IMR-90 (cell line): ENCODE measurements at regions not wholly inside any gene's neighbourhood (a gene's known extent, or its start where the extent isn't known, plus 50 kb on each side); places are given as distances from the start of the nearest gene placed in this dataset.

ENCODE experiments used
- ATAC-seq: fragments of 200-7000 bp; cut with Tn5 transposase; 2 replicates; pipeline ENCODE4 v1.9.1; 2020; ENCODE audit warnings: low read depth, mild to moderate bottlenecking, moderate library complexity
- BruUV-seq: library from RNA; stranded (reverse); fragments of 400-500 nt; replicated peaks from 2 replicates; lab custom pipeline; 2021; lab: Mats Ljungman, UMichigan
- CTCF ChIA-PET: fragments of 300-600 bp; formaldehyde crosslinking; extraction: SDS; loops from one replicate; lab custom pipeline; 2021; ENCODE audit warnings: antibody characterized with exemption; lab: Yijun Ruan, JAX
- POLR2A ChIA-PET: fragments of 300-600 bp; sonication (Branson Sonifier 250); formaldehyde crosslinking; loops from one replicate; lab custom pipeline; 2022; ENCODE audit warnings: antibody characterized with exemption; ENCODE audit not compliant: unreplicated experiment; lab: Charles Lee
- DNase-seq: peaks from one replicate; pipeline ENCODE4 v3.0.0; 2013
- H2AFZ ChIP-seq: replicated peaks from 2 replicates; pipeline ENCODE3; 2013; ENCODE audit warnings: low read length, mild to moderate bottlenecking; ENCODE audit not compliant: poor library complexity
- H2AK5ac ChIP-seq: 2 replicates; pipeline ENCODE4 v1.6.1; 2013; ENCODE audit warnings: low read depth, low read length, inconsistent platforms
- H2AK9ac ChIP-seq: replicated peaks from 2 replicates; pipeline ENCODE3; 2013; ENCODE audit warnings: mild to moderate bottlenecking, low read depth, low read length, moderate library complexity; ENCODE audit not compliant: poor library complexity
- H2BK120ac ChIP-seq: 2 replicates; pipeline ENCODE4 v1.6.1; 2013; ENCODE audit warnings: low read depth, low read length, inconsistent platforms
- H2BK15ac ChIP-seq: 3 replicates; pipeline ENCODE4 v1.6.1; 2013; ENCODE audit warnings: low read depth, low read length, inconsistent platforms
- H2BK20ac ChIP-seq: 2 replicates; pipeline ENCODE4 v1.6.1; 2013; ENCODE audit warnings: low read depth, mild to moderate bottlenecking, inconsistent platforms, low read length, moderate library complexity
- H2BK5ac ChIP-seq: 2 replicates; pipeline ENCODE4 v1.6.1; 2013; ENCODE audit warnings: mild to moderate bottlenecking, low read depth, low read length, inconsistent platforms; ENCODE audit not compliant: poor library complexity, severe bottlenecking
- H3K14ac ChIP-seq: replicated peaks from 2 replicates; pipeline ENCODE4 v1.6.1; 2013; ENCODE audit warnings: low read depth, low read length, inconsistent platforms
- H3K18ac ChIP-seq: 2 replicates; pipeline ENCODE4 v1.6.1; 2013; ENCODE audit warnings: low read depth, low read length, control low read depth
- H3K23ac ChIP-seq: 2 replicates; pipeline ENCODE4 v1.6.1; 2013; ENCODE audit warnings: low read depth, low read length, inconsistent platforms
- H3K27ac ChIP-seq: 2 replicates; pipeline ENCODE4 v1.5.1; 2013; ENCODE audit warnings: mild to moderate bottlenecking, control low read depth, low read length; ENCODE audit not compliant: insufficient read depth
- H3K27me3 ChIP-seq: 2 replicates; pipeline ENCODE4 v1.6.1; 2013; ENCODE audit warnings: low read length; ENCODE audit not compliant: control insufficient read depth, insufficient read depth
- H3K36me3 ChIP-seq: 2 replicates; pipeline ENCODE4 v1.6.1; 2013; ENCODE audit warnings: low read length, mixed read lengths; ENCODE audit not compliant: control insufficient read depth, insufficient read depth
- H3K4ac ChIP-seq: 2 replicates; pipeline ENCODE4 v1.6.1; 2013; ENCODE audit warnings: low read depth, low read length, inconsistent platforms
- H3K4me1 ChIP-seq: 2 replicates; pipeline ENCODE4 v1.6.1; 2013; ENCODE audit warnings: low read length, mixed read lengths; ENCODE audit not compliant: control insufficient read depth, insufficient read depth
- H3K4me2 ChIP-seq: 2 replicates; pipeline ENCODE4 v1.6.1; 2013; ENCODE audit warnings: low read depth, mild to moderate bottlenecking, control low read depth, low read length, moderate library complexity
- H3K4me3 ChIP-seq: 2 replicates; pipeline ENCODE4 v1.5.1; 2013; ENCODE audit warnings: low read depth, mild to moderate bottlenecking, control low read depth, low read length, moderate library complexity; ENCODE audit not compliant: insufficient read depth
- H3K56ac ChIP-seq: 2 replicates; pipeline ENCODE4 v1.6.1; 2013; ENCODE audit warnings: low read length, inconsistent platforms; ENCODE audit not compliant: insufficient read depth; ENCODE audit errors: extremely low read depth
- H3K79me1 ChIP-seq, 2 experiments: 2 replicates each; pipeline ENCODE4 v1.6.1; 2013; ENCODE audit warnings: low read length in 2 of 2, inconsistent platforms in 1 of 2, low read depth in 1 of 2
- H3K9ac ChIP-seq: 2 replicates; pipeline ENCODE4 v1.6.1; 2013; ENCODE audit warnings: low read depth, low read length, control low read depth
- H3K9me1 ChIP-seq: 2 replicates; pipeline ENCODE4 v1.6.1; 2013; ENCODE audit warnings: low read length, inconsistent platforms; ENCODE audit not compliant: insufficient read depth
- H3K9me3 ChIP-seq: 2 replicates; pipeline ENCODE4 v1.6.1; 2013; ENCODE audit warnings: low read length; ENCODE audit not compliant: control insufficient read depth, insufficient read depth
- H4K20me1 ChIP-seq: 2 replicates; pipeline ENCODE4 v1.6.1; 2013; ENCODE audit warnings: low read length, inconsistent platforms; ENCODE audit not compliant: insufficient read depth
- H4K5ac ChIP-seq: 2 replicates; pipeline ENCODE4 v1.6.1; 2013; ENCODE audit warnings: mild to moderate bottlenecking, low read depth, low read length, control low read depth
- H4K8ac ChIP-seq, 2 experiments: 2 replicates each; pipeline ENCODE4 v1.6.1; 2013; ENCODE audit warnings: low read depth in 2 of 2, low read length in 2 of 2, control low read depth in 1 of 2, inconsistent platforms in 1 of 2
- H4K91ac ChIP-seq: 2 replicates; pipeline ENCODE4 v1.6.1; 2013; ENCODE audit warnings: low read depth, low read length, inconsistent platforms; ENCODE audit not compliant: insufficient read depth
- CEBPB ChIP-seq: IDR thresholded peaks from 2 replicates; pipeline ENCODE4 v1.6.1; 2012; ENCODE audit warnings: low read depth, low read length, improper control_type of control experiment
- NFE2L2 ChIP-seq: fragments of 150-350 bp; IDR thresholded peaks from 2 replicates; pipeline ENCODE4 v1.6.1; 2016; ENCODE audit warnings: low read depth, mild to moderate bottlenecking, low read length
- WGBS, 2 experiments: methylation state at CpG; one replicate each; pipeline versions ENCODE4 v1.1.5 to v1.1.7; 2013; ENCODE audit warnings: missing lambda C conversion rate in 2 of 2; ENCODE audit not compliant: insufficient read length in 1 of 2; ENCODE audit errors: extremely low coverage in 2 of 2; 5-methylcytosine and 5-hydroxymethylcytosine counted together
- dilution Hi-C: fragments of 300-500 bp; cut with HindIII; formaldehyde crosslinking; loops from one replicate; pipeline ENCODE4 v1.14.3; 2018; ENCODE audit warnings: low sequenced_read_pairs; ENCODE audit not compliant: unreplicated experiment
- in situ Hi-C: fragments of 300-500 bp; cut with MboI; formaldehyde crosslinking; loops from 3 replicates; pipeline ENCODE4 v1.14.3; 2019; ENCODE audit warnings: low sequenced_read_pairs, inconsistent platforms, mixed read lengths
- intact Hi-C: fragments of 100-400 bp; cut with micrococcal nuclease; formaldehyde crosslinking; loops from 2 replicates; pipeline ENCODE4 v1.10.0; 2022

GRCh38 chr2:196473617-196474016 lies 165.9 kb upstream of the CCDC150 start:
- in situ Hi-C loops (no loop called here), dilution Hi-C loops (no loop called here), intact Hi-C loops (no loop called here)
- no peak overlapping the region for H4K8ac ChIP-seq
- no peak overlapping the region for H3K18ac ChIP-seq
- H3K9ac ChIP-seq: no peak overlapping the region
- H2BK15ac ChIP-seq: 0 out of 3 replicates have a peak overlapping the region, but pooled peaks have one; percentile 33
- ChIA-PET POLR2A (no interaction called here), CTCF (interaction anchor here (1.2 kb wide), 1 partner anchor 19 kb away, joined by 3 read pairs; no protein-coding TSS in a partner anchor)
- H3K4me1 ChIP-seq: no peaks in the 10 kb centered on the region
- ATAC-seq (no peak), DNase-seq (no peak)
- H2BK20ac ChIP-seq: no peak overlapping the region
- no peak overlapping the region for H3K4me3 ChIP-seq
- H2AK5ac ChIP-seq: no peak overlapping the region
- H3K36me3 ChIP-seq: no peaks in the 10 kb centered on the region
- BruUV-seq: no TSS peak
- H3K9me1 ChIP-seq: no peaks in the 10 kb centered on the region
- no peak overlapping the region for H3K56ac ChIP-seq
- no peak overlapping the region for H3K14ac ChIP-seq
- no CpG with 5 or more reads among the region's 3 CpGs for WGBS, 2 experiments
- TF ChIP-seq CEBPB (no peak), NFE2L2 (no peak)
- H3K27ac ChIP-seq: no peak overlapping the region
- H4K20me1 ChIP-seq: no peaks in the 10 kb centered on the region
- H3K9me3 ChIP-seq: no peaks in the 10 kb centered on the region
- no peak overlapping the region for H2AK9ac ChIP-seq
- H3K79me1 ChIP-seq: no peaks in the 10 kb centered on the region
- H2BK5ac ChIP-seq: no peak overlapping the region
- no peak overlapping the region for H2BK120ac ChIP-seq
- no peak overlapping the region for H3K4me2 ChIP-seq
- no peak overlapping the region for H4K91ac ChIP-seq
- H3K27me3 ChIP-seq: no peaks in the 10 kb centered on the region
- no peak overlapping the region for H3K4ac ChIP-seq
- no peak overlapping the region for H3K23ac ChIP-seq
- H2AFZ ChIP-seq: no peak overlapping the region
- H4K5ac ChIP-seq: no peak overlapping the region
